DOHH2 (cell line): ENCODE measurements at regions not wholly inside any gene's neighbourhood (a gene's known extent, or its start where the extent isn't known, plus 50 kb on each side); places are given as distances from the start of the nearest gene placed in this dataset.
A peak's percentile ranks its signal among the peaks of the same experiment; 100 is the strongest.

Source experiments
- H3F3A ChIP-seq: fragments of 200-600 bp; sonication (generic), shearing (Covaris generic); 2 replicates; pipeline ENCODE4 v1.6.0; 2016; ENCODE audit warnings: antibody characterized with exemption, mild to moderate bottlenecking; ENCODE audit not compliant: control insufficient read depth, insufficient read depth
- H3K27ac ChIP-seq: fragments of 200-600 bp; sonication (generic); 2 replicates; pipeline ENCODE4 v1.5.1; 2014; ENCODE audit warnings: low read depth, mild to moderate bottlenecking, low read length, moderate library complexity
- H3K27me3 ChIP-seq: fragments of 200-600 bp; sonication (generic); 2 replicates; pipeline ENCODE4 v1.6.1; 2014; ENCODE audit warnings: mild to moderate bottlenecking, low read length, mixed read lengths; ENCODE audit not compliant: control insufficient read depth
- H3K36me3 ChIP-seq: fragments of 200-600 bp; sonication (generic); 2 replicates; pipeline ENCODE4 v1.6.1; 2014; ENCODE audit warnings: mild to moderate bottlenecking, low read length, moderate library complexity, mixed read lengths; ENCODE audit not compliant: control insufficient read depth
- H3K4me1 ChIP-seq: fragments of 200-600 bp; sonication (generic); 2 replicates; pipeline ENCODE4 v1.6.1; 2014; ENCODE audit warnings: mild to moderate bottlenecking, low read length, mixed read lengths; ENCODE audit not compliant: control insufficient read depth
- H3K4me2 ChIP-seq: fragments of 200-600 bp; sonication (generic); 2 replicates; pipeline ENCODE4 v1.6.0; 2014; ENCODE audit warnings: mild to moderate bottlenecking, low read length, moderate library complexity
- H3K4me3 ChIP-seq: fragments of 200-600 bp; sonication (generic); 2 replicates; pipeline ENCODE4 v1.5.1; 2014; ENCODE audit warnings: mild to moderate bottlenecking, low read length, mixed read lengths
- H3K79me2 ChIP-seq: fragments of 200-600 bp; sonication (generic); 2 replicates; pipeline ENCODE4 v1.6.1; 2014; ENCODE audit warnings: mild to moderate bottlenecking, low read length, mixed read lengths; ENCODE audit not compliant: control insufficient read depth
- H3K9me2 ChIP-seq: fragments of 200-600 bp; sonication (generic); replicated peaks from 2 replicates; pipeline ENCODE4 v1.6.1; 2014; ENCODE audit warnings: mild to moderate bottlenecking, low read length, mixed read lengths; ENCODE audit not compliant: control insufficient read depth
- H3K9me3 ChIP-seq: fragments of 200-600 bp; sonication (generic); 2 replicates; pipeline ENCODE4 v1.6.1; 2014; ENCODE audit warnings: antibody characterized with exemption, low read length, mixed read lengths; ENCODE audit not compliant: control insufficient read depth, insufficient read depth
- H4K20me1 ChIP-seq: fragments of 200-600 bp; sonication (generic); 2 replicates; pipeline ENCODE4 v1.6.0; 2014; ENCODE audit warnings: low read depth, mild to moderate bottlenecking, antibody characterized with exemption, low read length, moderate library complexity; ENCODE audit not compliant: control insufficient read depth, insufficient read depth
- EZH2phosphoT487 ChIP-seq: fragments of 200-600 bp; sonication (generic); IDR thresholded peaks from 2 replicates; pipeline ENCODE4 v1.6.1; 2017; ENCODE audit warnings: borderline replicate concordance, mild to moderate bottlenecking, antibody characterized with exemption, low read length, moderate library complexity, mixed read lengths
- TF ChIP-seq, protein P1 (sequence below): fragments of 200-600 bp; sonication (generic); IDR thresholded peaks from one replicate; pipeline ENCODE4 v1.5.1; 2014; ENCODE audit warnings: antibody characterized with exemption, mild to moderate bottlenecking, low read depth, low read length; ENCODE audit not compliant: poor library complexity, severe bottlenecking

DNA sequence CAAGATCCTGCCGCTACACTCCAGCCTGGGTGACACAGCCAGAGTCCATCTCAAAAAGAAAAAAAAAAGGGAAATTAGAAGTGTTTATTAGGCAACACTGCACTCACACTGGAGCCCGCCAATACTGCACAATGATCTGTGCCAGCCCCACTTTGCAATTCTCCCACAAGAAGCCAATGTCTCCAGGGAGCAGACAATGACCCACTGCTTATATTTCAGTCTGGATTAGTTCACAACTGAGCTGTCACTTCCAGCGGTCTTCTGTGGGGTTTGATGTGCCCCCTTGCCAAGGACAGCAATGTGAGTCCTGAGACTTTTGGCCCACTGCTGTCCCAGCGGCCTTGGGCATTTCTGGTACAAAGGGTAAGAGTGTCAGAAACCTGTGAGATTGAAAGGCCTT lies 85.6 kb upstream of the PPM1B start:
- Histone ChIP-seq H3K4me2 (no peak overlapping the region), H3K9me3 (no peaks in the 10 kb centered on the region), H3K9me2 (no peaks in the 10 kb centered on the region), H3K4me1 (peaks cover 12% of the 10 kb centered on the region), H3K79me2 (no peaks in the 10 kb centered on the region), H3K4me3 (no peak overlapping the region), H3F3A (no peaks in the 10 kb centered on the region), H4K20me1 (no peaks in the 10 kb centered on the region), H3K36me3 (no peaks in the 10 kb centered on the region), H3K27ac (no peak overlapping the region), H3K27me3 (no peaks in the 10 kb centered on the region)
- no peak for TF ChIP-seq EZH2phosphoT487
- TF ChIP-seq, protein P1, sequence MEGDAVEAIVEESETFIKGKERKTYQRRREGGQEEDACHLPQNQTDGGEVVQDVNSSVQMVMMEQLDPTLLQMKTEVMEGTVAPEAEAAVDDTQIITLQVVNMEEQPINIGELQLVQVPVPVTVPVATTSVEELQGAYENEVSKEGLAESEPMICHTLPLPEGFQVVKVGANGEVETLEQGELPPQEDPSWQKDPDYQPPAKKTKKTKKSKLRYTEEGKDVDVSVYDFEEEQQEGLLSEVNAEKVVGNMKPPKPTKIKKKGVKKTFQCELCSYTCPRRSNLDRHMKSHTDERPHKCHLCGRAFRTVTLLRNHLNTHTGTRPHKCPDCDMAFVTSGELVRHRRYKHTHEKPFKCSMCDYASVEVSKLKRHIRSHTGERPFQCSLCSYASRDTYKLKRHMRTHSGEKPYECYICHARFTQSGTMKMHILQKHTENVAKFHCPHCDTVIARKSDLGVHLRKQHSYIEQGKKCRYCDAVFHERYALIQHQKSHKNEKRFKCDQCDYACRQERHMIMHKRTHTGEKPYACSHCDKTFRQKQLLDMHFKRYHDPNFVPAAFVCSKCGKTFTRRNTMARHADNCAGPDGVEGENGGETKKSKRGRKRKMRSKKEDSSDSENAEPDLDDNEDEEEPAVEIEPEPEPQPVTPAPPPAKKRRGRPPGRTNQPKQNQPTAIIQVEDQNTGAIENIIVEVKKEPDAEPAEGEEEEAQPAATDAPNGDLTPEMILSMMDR, result no peak

- TF ChIP-seq, protein P1, result no peak
- TF ChIP-seq EZH2phosphoT487, result no peak
- Histone ChIP-seq H3K36me3 (no peaks in the 10 kb centered on the region), H3K27me3 (no peaks in the 10 kb centered on the region), H3K4me2 (no peak overlapping the region), H3K9me2 (no peaks in the 10 kb centered on the region), H3F3A (no peaks in the 10 kb centered on the region), H4K20me1 (no peaks in the 10 kb centered on the region), H3K79me2 (no peaks in the 10 kb centered on the region), H3K27ac (no peak overlapping the region), H3K4me3 (no peak overlapping the region), H3K4me1 (peaks cover 28% of the 10 kb centered on the region), H3K9me3 (no peaks in the 10 kb centered on the region)
Observed at GRCh38 chr2:44084850-44085249, 83.8 kb upstream of the PPM1B start.

DNA sequence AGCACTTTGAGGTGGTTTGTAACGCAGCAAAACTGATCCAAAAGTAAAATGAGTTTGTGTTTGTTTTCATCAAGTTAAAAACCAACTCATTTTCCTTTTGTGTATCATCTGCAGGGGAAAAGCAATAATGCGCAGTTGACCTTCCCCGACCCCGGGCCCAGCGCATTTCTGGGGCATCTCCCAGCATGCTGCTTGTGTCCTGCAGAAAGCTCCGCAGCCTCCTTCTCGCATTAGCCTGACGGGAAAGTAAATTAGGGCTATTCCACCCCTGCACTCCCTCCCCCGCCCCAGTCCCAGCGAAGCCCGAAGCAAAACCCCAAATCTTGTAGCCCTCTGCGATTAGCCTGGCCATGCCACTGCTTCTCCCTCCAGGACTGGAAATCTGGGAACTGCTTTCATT lies 82.0 kb upstream of the PPM1B start:
- H3K4me1 ChIP-seq, result peaks cover 45% of the 10 kb centered on the region
- TF ChIP-seq, protein P1, result no peak
- TF ChIP-seq EZH2phosphoT487, result no peak
- H3K27ac ChIP-seq, result no peak overlapping the region
- H3K36me3 ChIP-seq, result no peaks in the 10 kb centered on the region
- no peaks in the 10 kb centered on the region for H3K9me3 ChIP-seq
- H3K79me2 ChIP-seq, result no peaks in the 10 kb centered on the region
- no peaks in the 10 kb centered on the region for H3K27me3 ChIP-seq
- no peaks in the 10 kb centered on the region for H4K20me1 ChIP-seq
- peak overlapping the region; percentile 62 for H3K4me2 ChIP-seq
- no peaks in the 10 kb centered on the region for H3K9me2 ChIP-seq
- no peaks in the 10 kb centered on the region; the same call in 1 of the 2 replicates for H3F3A ChIP-seq
- H3K4me3 ChIP-seq, result no peak overlapping the region
